ENCODE measurements at regions not wholly inside any gene's neighbourhood (a gene's known extent, or its start where the extent isn't known, plus 50 kb on each side); places are given as distances from the start of the nearest gene placed in this dataset.

- ChIA-PET CTCF (no interaction called here), POLR2A (no interaction called here)
- no peak overlapping the region for H3K27ac Mint-ChIP-seq
- no peaks in the 10 kb centered on the region for H3K4me1 Mint-ChIP-seq (ENCODE audit: low read depth)
- H3K27me3 Mint-ChIP-seq (ENCODE audit: low read depth): peaks cover 4% of the 10 kb centered on the region
- ATAC-seq: no peak
- no peaks in the 10 kb centered on the region for H3K36me3 Mint-ChIP-seq (ENCODE audit: low read depth)
- DNase-seq: no peak
- H3K9me3 Mint-ChIP-seq (ENCODE audit: insufficient read depth): no peaks in the 10 kb centered on the region
- H3K4me3 Mint-ChIP-seq: no peak overlapping the region
Observed at GRCh38 chr17:33935822-33936221, 319.3 kb upstream of the CCL2 start.

GRCh38 chr17:33936764-33937163 lies 318.3 kb upstream of the CCL2 start:
- Mint-ChIP-seq H3K4me1 (ENCODE audit: low read depth) (no peaks in the 10 kb centered on the region), H3K27me3 (ENCODE audit: low read depth) (peaks cover 4% of the 10 kb centered on the region), H3K9me3 (ENCODE audit: insufficient read depth) (no peaks in the 10 kb centered on the region), H3K27ac (no peak overlapping the region), H3K36me3 (ENCODE audit: low read depth) (no peaks in the 10 kb centered on the region), H3K4me3 (no peak overlapping the region)
- DNase-seq (no peak), ATAC-seq (no peak)
- ChIA-PET CTCF (no interaction called here), POLR2A (no interaction called here)

- no peak overlapping the region for H3K4me3 Mint-ChIP-seq
- ATAC-seq: no peak
- ChIA-PET POLR2A (no interaction called here), CTCF (no interaction called here)
- peaks cover 10% of the 10 kb centered on the region for H3K27me3 Mint-ChIP-seq (ENCODE audit: low read depth)
- no peaks in the 10 kb centered on the region for H3K36me3 Mint-ChIP-seq (ENCODE audit: low read depth)
- no peaks in the 10 kb centered on the region for H3K9me3 Mint-ChIP-seq (ENCODE audit: insufficient read depth)
- DNase-seq: no peak
- H3K27ac Mint-ChIP-seq: no peak overlapping the region
- H3K4me1 Mint-ChIP-seq (ENCODE audit: low read depth): no peaks in the 10 kb centered on the region
Observed at GRCh38 chr17:33939959-33940358, 315.1 kb upstream of the CCL2 start.

DNA sequence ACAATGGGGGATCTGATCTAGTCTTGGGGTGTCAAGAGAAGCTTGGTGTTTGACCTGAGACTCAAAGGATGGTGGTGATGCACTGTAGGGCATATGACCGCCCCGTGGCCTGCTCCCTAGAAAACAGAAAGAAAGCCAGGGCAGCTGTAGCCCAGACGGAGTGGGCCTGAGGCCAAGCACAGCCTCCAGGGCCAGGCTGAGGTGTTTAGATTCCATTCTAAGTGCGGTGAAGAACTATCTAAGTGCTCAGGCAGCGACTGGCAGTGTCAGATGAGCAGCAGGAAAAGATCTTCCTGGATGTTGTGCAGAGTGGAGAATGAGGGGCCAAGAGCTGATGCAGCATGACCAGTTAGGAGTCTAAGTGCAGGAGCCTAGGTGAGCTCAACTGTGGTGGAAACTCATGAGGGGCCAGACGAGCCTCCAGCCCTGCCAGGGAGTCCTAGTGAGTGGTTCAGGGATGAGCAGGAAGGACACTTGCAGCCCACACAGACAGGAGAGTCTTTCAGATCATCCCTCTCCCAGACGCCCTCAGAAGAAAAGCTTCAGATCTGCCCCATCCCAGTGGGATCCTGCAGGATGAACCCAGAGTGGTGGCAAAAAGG lies 314.2 kb upstream of the CCL2 start:
- ChIA-PET CTCF (no interaction called here), POLR2A (no interaction called here)
- Mint-ChIP-seq H3K4me1 (ENCODE audit: low read depth) (no peaks in the 10 kb centered on the region), H3K36me3 (ENCODE audit: low read depth) (no peaks in the 10 kb centered on the region), H3K9me3 (ENCODE audit: insufficient read depth) (no peaks in the 10 kb centered on the region), H3K4me3 (no peak overlapping the region), H3K27me3 (ENCODE audit: low read depth) (peaks cover 12% of the 10 kb centered on the region), H3K27ac (no peak overlapping the region)
- ATAC-seq (no peak), DNase-seq (no peak)

- DNase-seq (no peak), ATAC-seq (no peak)
- CTCF ChIA-PET: no interaction called here
- Mint-ChIP-seq H3K27ac (no peak overlapping the region), H3K4me3 (no peak overlapping the region), H3K27me3 (ENCODE audit: low read depth) (peaks cover 15% of the 10 kb centered on the region), H3K9me3 (ENCODE audit: insufficient read depth) (no peaks in the 10 kb centered on the region), H3K4me1 (ENCODE audit: low read depth) (no peaks in the 10 kb centered on the region), H3K36me3 (ENCODE audit: low read depth) (no peaks in the 10 kb centered on the region)
- POLR2A ChIA-PET: no interaction called here
Observed at GRCh38 chr17:33941744-33942143, 313.3 kb upstream of the CCL2 start.

GRCh38 chr17:33942414-33942813 lies 312.7 kb upstream of the CCL2 start:
- ChIA-PET POLR2A (no interaction called here), CTCF (no interaction called here)
- Mint-ChIP-seq H3K27ac (no peak overlapping the region), H3K36me3 (ENCODE audit: low read depth) (no peaks in the 10 kb centered on the region), H3K27me3 (ENCODE audit: low read depth) (peaks cover 15% of the 10 kb centered on the region), H3K4me1 (ENCODE audit: low read depth) (no peaks in the 10 kb centered on the region), H3K4me3 (no peak overlapping the region), H3K9me3 (ENCODE audit: insufficient read depth) (no peaks in the 10 kb centered on the region)
- DNase-seq (no peak), ATAC-seq (no peak)

DNA sequence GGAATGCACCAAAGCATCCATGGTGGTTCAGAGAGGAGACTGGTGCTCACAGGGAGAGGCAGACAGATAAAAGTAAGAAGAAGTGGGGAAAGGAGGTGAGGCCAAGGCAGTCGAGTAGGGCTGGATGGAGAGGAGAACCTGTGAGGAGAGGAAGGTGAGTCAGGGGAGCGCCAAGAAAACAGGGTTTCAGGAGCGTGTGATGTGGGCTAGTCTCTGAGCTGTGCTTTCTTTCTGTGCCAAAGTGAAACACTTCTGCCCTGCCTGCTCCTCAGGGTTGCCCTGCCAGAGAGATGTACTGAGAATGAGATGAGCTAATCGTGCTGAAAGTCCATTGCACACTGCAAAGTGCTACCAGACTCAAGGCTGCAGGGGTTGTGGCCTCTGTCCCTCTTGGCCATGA lies 310.7 kb upstream of the CCL2 start:
- Mint-ChIP-seq H3K36me3 (ENCODE audit: low read depth) (no peaks in the 10 kb centered on the region), H3K27me3 (ENCODE audit: low read depth) (peaks cover 15% of the 10 kb centered on the region), H3K9me3 (ENCODE audit: insufficient read depth) (no peaks in the 10 kb centered on the region), H3K4me1 (ENCODE audit: low read depth) (no peaks in the 10 kb centered on the region), H3K4me3 (no peak overlapping the region), H3K27ac (no peak overlapping the region)
- POLR2A ChIA-PET: no interaction called here
- CTCF ChIA-PET: interaction anchor here (0.6 kb wide), 1 partner anchor 148 kb away, joined by 3 read pairs; no protein-coding TSS in a partner anchor
- ATAC-seq: no peak
- no peak for DNase-seq

DNA sequence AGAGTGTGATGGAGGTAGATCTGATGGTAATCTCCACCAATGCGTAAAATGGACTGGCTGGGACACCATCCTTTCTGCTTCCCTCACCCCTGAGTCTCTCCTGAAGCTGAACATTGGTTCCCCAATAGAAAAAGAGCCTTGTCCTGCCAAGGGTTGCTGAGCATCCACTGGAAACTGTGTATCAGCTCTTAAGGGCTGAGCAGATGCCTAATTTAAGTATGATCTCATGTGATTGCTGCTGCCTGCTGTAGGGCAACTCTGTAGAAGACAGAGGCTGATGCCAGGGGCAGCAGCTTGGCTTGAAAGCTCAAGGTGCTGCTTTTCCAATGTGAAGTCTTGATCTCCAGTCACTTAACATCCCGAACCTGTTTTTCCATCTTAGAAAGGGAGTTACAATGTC lies 310.3 kb upstream of the CCL2 start:
- Mint-ChIP-seq H3K27me3 (ENCODE audit: low read depth) (peaks cover 15% of the 10 kb centered on the region), H3K27ac (no peak overlapping the region), H3K36me3 (ENCODE audit: low read depth) (no peaks in the 10 kb centered on the region), H3K9me3 (ENCODE audit: insufficient read depth) (no peaks in the 10 kb centered on the region), H3K4me1 (ENCODE audit: low read depth) (no peaks in the 10 kb centered on the region), H3K4me3 (no peak overlapping the region)
- ATAC-seq: no peak
- CTCF ChIA-PET: interaction anchor here (0.6 kb wide), 1 partner anchor 148 kb away, joined by 3 read pairs; no protein-coding TSS in a partner anchor
- DNase-seq: no peak
- POLR2A ChIA-PET: no interaction called here

GRCh38 chr17:33945646-33946546 lies 309.2 kb upstream of the CCL2 start:
- no peak overlapping the region for H3K27ac Mint-ChIP-seq
- DNase-seq (no peak), ATAC-seq (no peak)
- no peaks in the 10 kb centered on the region for H3K9me3 Mint-ChIP-seq (ENCODE audit: insufficient read depth)
- H3K4me1 Mint-ChIP-seq (ENCODE audit: low read depth): no peaks in the 10 kb centered on the region
- H3K27me3 Mint-ChIP-seq (ENCODE audit: low read depth): peaks cover 11% of the 10 kb centered on the region
- POLR2A ChIA-PET: no interaction called here
- no peak overlapping the region for H3K4me3 Mint-ChIP-seq
- CTCF ChIA-PET: no interaction called here
- H3K36me3 Mint-ChIP-seq (ENCODE audit: low read depth): no peaks in the 10 kb centered on the region

DNA sequence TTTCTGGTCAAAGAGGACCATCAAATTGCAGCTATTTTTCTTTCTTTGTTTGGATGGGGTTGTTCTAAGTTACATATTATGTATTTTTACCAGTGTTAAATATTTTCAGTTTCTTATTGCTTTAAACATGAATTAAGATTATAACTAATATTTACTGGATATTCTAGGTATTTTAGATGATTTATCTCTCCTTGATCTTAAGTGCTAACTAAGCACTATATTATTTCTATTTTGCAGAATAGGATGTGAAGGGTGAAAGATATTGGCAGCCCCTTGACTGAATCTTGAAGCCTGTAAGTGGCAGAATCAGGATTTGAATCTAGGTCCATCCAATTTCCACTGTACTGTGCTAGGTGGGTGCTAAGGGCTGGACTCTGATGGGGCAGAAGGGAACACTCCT lies 307.3 kb upstream of the CCL2 start:
- CTCF ChIA-PET: no interaction called here
- H3K36me3 Mint-ChIP-seq (ENCODE audit: low read depth): no peaks in the 10 kb centered on the region
- H3K27me3 Mint-ChIP-seq (ENCODE audit: low read depth): peaks cover 11% of the 10 kb centered on the region
- H3K9me3 Mint-ChIP-seq (ENCODE audit: insufficient read depth): no peaks in the 10 kb centered on the region
- no peak for ATAC-seq
- DNase-seq: no peak
- POLR2A ChIA-PET: interaction anchor here (0.6 kb wide), 1 partner anchor 530 kb away, joined by 3 read pairs; no protein-coding TSS in a partner anchor
- H3K4me3 Mint-ChIP-seq: no peak overlapping the region
- H3K4me1 Mint-ChIP-seq (ENCODE audit: low read depth): no peaks in the 10 kb centered on the region
- H3K27ac Mint-ChIP-seq: no peak overlapping the region

- ATAC-seq (no peak), DNase-seq (no peak)
- Mint-ChIP-seq H3K27ac (no peak overlapping the region), H3K9me3 (ENCODE audit: insufficient read depth) (no peaks in the 10 kb centered on the region), H3K27me3 (ENCODE audit: low read depth) (peaks cover 11% of the 10 kb centered on the region), H3K4me3 (no peak overlapping the region), H3K4me1 (ENCODE audit: low read depth) (no peaks in the 10 kb centered on the region), H3K36me3 (ENCODE audit: low read depth) (no peaks in the 10 kb centered on the region)
- ChIA-PET CTCF (no interaction called here), POLR2A (interaction anchor here (0.6 kb wide), 1 partner anchor 531 kb away, joined by 3 read pairs; no protein-coding TSS in a partner anchor)
Observed at GRCh38 chr17:33948309-33948708, 306.8 kb upstream of the CCL2 start.

DNA sequence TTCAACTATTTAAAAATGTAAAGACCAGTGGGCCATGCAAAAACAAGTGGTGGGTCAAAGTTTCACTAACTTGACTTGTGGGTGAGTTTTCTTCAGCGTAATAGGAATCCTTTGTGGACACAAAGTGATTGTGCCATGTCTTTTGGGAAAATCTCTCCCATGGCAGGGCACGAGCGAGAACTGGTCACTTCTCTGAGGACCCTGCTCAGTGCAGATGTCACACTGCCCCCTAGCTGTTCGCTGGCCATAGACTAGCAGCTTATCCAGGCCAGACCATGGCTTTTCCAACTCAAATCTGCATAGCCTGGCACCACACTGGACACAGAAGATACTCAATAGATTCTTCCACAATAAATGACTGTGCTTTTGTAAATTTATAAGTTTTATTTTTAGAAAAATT lies 306.0 kb upstream of the CCL2 start:
- H3K27me3 Mint-ChIP-seq (ENCODE audit: low read depth): peaks cover 14% of the 10 kb centered on the region
- DNase-seq (no peak), ATAC-seq (no peak)
- no peak overlapping the region for H3K27ac Mint-ChIP-seq
- H3K36me3 Mint-ChIP-seq (ENCODE audit: low read depth): no peaks in the 10 kb centered on the region
- ChIA-PET CTCF (no interaction called here), POLR2A (no interaction called here)
- H3K9me3 Mint-ChIP-seq (ENCODE audit: insufficient read depth): no peaks in the 10 kb centered on the region
- H3K4me3 Mint-ChIP-seq: no peak overlapping the region
- no peaks in the 10 kb centered on the region for H3K4me1 Mint-ChIP-seq (ENCODE audit: low read depth)

Data from activated CD8-positive, alpha-beta T cell treated with anti-CD3 and anti-CD28 coated beads, Interleukin-2, amount 10 ng/mL, durations not matched to agents 7 days and 5 days (primary cell).